ENCODE measurements at regions not wholly inside any gene's neighbourhood (a gene's known extent, or its start where the extent isn't known, plus 50 kb on each side); places are given as distances from the start of the nearest gene placed in this dataset.

- Histone ChIP-seq H3F3A (ENCODE audit: low read depth) (no peaks in the 10 kb centered on the region), H3K9me2 (replicated peaks; ENCODE audit: low read depth, low read length) (no peaks in the 10 kb centered on the region), H3K4me1 (ENCODE audit: insufficient read depth, low read length, poor library complexity, severe bottlenecking) (no peaks in the 10 kb centered on the region), H3K9me3 (ENCODE audit: insufficient read depth, low read depth, low read length) (no peaks in the 10 kb centered on the region), H3K4me2 (ENCODE audit: low read depth, low read length, poor library complexity, severe bottlenecking) (no peak overlapping the region), H2AFZ (ENCODE audit: low read length) (no peak overlapping the region), H3K9ac (ENCODE audit: low read depth, low read length, poor library complexity, severe bottlenecking) (no peak overlapping the region), H3K36me3 (ENCODE audit: insufficient read depth, low read length) (no peaks in the 10 kb centered on the region), H3K4me3 (ENCODE audit: low read length, poor library complexity, severe bottlenecking) (no peak overlapping the region), H3K79me2 (ENCODE audit: insufficient read depth, low read length) (no peaks in the 10 kb centered on the region), H3K27me3 (ENCODE audit: insufficient read depth, low read length, poor library complexity, severe bottlenecking) (no peaks in the 10 kb centered on the region), H4K20me1 (ENCODE audit: insufficient read depth, low read length, poor library complexity, severe bottlenecking) (no peaks in the 10 kb centered on the region)
- TF ChIP-seq EZH2phosphoT487 (IDR thresholded peaks at IDR 0.05; ENCODE audit: borderline replicate concordance) (no peak), CTCF (conservative IDR thresholded peaks at IDR 0.05; ENCODE audit: low read length) (no peak)
Measured at GRCh38 chr4:117302226-117302625, 216.8 kb upstream of the TRAM1L1 start.

- Histone ChIP-seq H3K79me2 (ENCODE audit: insufficient read depth, low read length) (no peaks in the 10 kb centered on the region), H3K4me3 (ENCODE audit: low read length, poor library complexity, severe bottlenecking) (no peak overlapping the region), H3F3A (ENCODE audit: low read depth) (no peaks in the 10 kb centered on the region), H3K9ac (ENCODE audit: low read depth, low read length, poor library complexity, severe bottlenecking) (no peak overlapping the region), H3K4me2 (ENCODE audit: low read depth, low read length, poor library complexity, severe bottlenecking) (no peak overlapping the region), H3K4me1 (ENCODE audit: insufficient read depth, low read length, poor library complexity, severe bottlenecking) (no peaks in the 10 kb centered on the region), H3K36me3 (ENCODE audit: insufficient read depth, low read length) (no peaks in the 10 kb centered on the region), H3K9me2 (replicated peaks; ENCODE audit: low read depth, low read length) (no peaks in the 10 kb centered on the region), H3K27me3 (ENCODE audit: insufficient read depth, low read length, poor library complexity, severe bottlenecking) (no peaks in the 10 kb centered on the region), H3K9me3 (ENCODE audit: insufficient read depth, low read depth, low read length) (no peaks in the 10 kb centered on the region), H2AFZ (ENCODE audit: low read length) (no peak overlapping the region), H4K20me1 (ENCODE audit: insufficient read depth, low read length, poor library complexity, severe bottlenecking) (no peaks in the 10 kb centered on the region)
- TF ChIP-seq EZH2phosphoT487 (IDR thresholded peaks at IDR 0.05; ENCODE audit: borderline replicate concordance) (no peak), CTCF (conservative IDR thresholded peaks at IDR 0.05; ENCODE audit: low read length) (no peak)
Measured at GRCh38 chr4:117311215-117311614, 225.8 kb upstream of the TRAM1L1 start.

DNA sequence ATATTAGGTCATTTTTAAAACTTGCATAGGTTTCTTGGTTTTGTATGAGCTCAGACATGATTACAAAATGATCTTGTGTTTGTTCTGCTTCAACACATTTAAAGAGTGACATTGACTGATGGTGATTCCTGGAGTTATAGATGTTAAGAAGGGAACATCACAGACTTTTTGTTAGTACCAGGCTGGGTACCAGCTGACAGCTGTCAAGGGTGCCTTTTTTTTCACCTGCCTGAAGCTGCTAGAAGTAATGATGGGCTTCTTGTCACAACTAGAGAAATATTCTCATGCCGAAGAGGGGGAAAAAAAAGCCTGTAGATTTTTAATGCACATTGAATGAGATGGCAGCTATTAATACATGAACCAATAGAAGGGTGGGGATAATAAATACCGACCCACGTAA, 226.6 kb upstream of the TRAM1L1 start:
- no peaks in the 10 kb centered on the region for H3K4me1 ChIP-seq (ENCODE audit: insufficient read depth, low read length, poor library complexity, severe bottlenecking)
- H3K9me2 ChIP-seq (replicated peaks; ENCODE audit: low read depth, low read length) = no peaks in the 10 kb centered on the region
- no peaks in the 10 kb centered on the region for H3F3A ChIP-seq (ENCODE audit: low read depth)
- H3K4me2 ChIP-seq (ENCODE audit: low read depth, low read length, poor library complexity, severe bottlenecking) = no peak overlapping the region
- no peaks in the 10 kb centered on the region for H4K20me1 ChIP-seq (ENCODE audit: insufficient read depth, low read length, poor library complexity, severe bottlenecking)
- H3K27me3 ChIP-seq (ENCODE audit: insufficient read depth, low read length, poor library complexity, severe bottlenecking) = no peaks in the 10 kb centered on the region
- H3K9ac ChIP-seq (ENCODE audit: low read depth, low read length, poor library complexity, severe bottlenecking) = no peak overlapping the region
- no peaks in the 10 kb centered on the region for H3K79me2 ChIP-seq (ENCODE audit: insufficient read depth, low read length)
- no peaks in the 10 kb centered on the region for H3K9me3 ChIP-seq (ENCODE audit: insufficient read depth, low read depth, low read length)
- H3K36me3 ChIP-seq (ENCODE audit: insufficient read depth, low read length) = no peaks in the 10 kb centered on the region
- TF ChIP-seq EZH2phosphoT487 (IDR thresholded peaks at IDR 0.05; ENCODE audit: borderline replicate concordance) (no peak), CTCF (conservative IDR thresholded peaks at IDR 0.05; ENCODE audit: low read length) (no peak)
- H3K4me3 ChIP-seq (ENCODE audit: low read length, poor library complexity, severe bottlenecking) = no peak overlapping the region
- H2AFZ ChIP-seq (ENCODE audit: low read length) = no peak overlapping the region
